ENCODE measurements at regions not wholly inside any gene's neighbourhood (a gene's known extent, or its start where the extent isn't known, plus 50 kb on each side); places are given as distances from the start of the nearest gene placed in this dataset.

DNA sequence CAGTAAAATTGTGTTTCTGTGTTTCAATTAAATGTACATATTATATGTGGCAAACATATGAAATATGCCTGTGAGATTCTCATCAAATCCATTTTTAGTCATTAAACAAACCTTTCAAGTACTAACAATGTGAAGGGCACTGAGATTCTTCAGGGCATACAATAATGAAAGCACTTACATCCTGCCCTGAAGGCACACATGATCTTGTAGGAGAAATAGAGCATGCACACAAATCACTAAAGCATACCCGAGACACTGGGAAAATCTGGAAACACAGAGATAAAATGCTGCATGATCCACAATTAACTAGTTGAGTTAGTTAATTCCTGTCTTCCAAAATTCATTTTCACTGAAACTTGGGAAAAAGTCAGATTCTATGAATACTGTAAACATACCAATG, 810.5 kb upstream of the NECTIN3 start:
- Histone ChIP-seq H3K36me3 (no peaks in the 10 kb centered on the region), H3K27me3 (replicated peaks; ENCODE audit: insufficient read depth) (no peaks in the 10 kb centered on the region), H3K27ac (no peak overlapping the region), H3K9me3 (no peaks in the 10 kb centered on the region), H3K4me1 (replicated peaks) (no peaks in the 10 kb centered on the region), H3K4me3 (no peak overlapping the region)
- TF ChIP-seq, protein P1, sequence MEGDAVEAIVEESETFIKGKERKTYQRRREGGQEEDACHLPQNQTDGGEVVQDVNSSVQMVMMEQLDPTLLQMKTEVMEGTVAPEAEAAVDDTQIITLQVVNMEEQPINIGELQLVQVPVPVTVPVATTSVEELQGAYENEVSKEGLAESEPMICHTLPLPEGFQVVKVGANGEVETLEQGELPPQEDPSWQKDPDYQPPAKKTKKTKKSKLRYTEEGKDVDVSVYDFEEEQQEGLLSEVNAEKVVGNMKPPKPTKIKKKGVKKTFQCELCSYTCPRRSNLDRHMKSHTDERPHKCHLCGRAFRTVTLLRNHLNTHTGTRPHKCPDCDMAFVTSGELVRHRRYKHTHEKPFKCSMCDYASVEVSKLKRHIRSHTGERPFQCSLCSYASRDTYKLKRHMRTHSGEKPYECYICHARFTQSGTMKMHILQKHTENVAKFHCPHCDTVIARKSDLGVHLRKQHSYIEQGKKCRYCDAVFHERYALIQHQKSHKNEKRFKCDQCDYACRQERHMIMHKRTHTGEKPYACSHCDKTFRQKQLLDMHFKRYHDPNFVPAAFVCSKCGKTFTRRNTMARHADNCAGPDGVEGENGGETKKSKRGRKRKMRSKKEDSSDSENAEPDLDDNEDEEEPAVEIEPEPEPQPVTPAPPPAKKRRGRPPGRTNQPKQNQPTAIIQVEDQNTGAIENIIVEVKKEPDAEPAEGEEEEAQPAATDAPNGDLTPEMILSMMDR (IDR thresholded peaks at IDR 0.05): no peak
- TF ChIP-seq POLR2AphosphoS5 (IDR thresholded peaks at IDR 0.05): no peak
- TF ChIP-seq POLR2A (IDR thresholded peaks at IDR 0.05): no peak
- no peak for DNase-seq (ENCODE audit: low spot score)
- intact Hi-C loops (cut with DNase I): no loop called here
- 42% methylated on average over 1 of the region's 1 CpG for WGBS

DNA sequence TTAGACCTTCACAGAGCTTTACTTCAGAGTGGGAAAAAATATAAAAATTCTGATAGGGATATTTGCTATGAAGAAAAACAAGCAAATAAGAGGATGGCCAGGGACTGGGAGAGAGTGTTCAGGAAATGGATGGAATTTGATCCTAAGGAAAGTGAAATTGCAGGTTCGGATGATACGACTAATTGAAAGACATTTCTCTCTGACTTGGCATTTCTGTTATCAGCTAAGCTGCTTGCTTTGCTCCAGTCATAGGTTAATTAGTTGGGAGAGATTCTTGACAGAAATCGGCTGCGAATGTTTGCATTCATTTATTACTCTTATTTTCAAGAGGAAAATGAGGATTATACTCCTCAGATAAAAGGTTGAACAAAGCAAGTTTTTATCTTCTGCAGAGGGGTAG, 808.7 kb upstream of the NECTIN3 start:
- WGBS: 68% methylated on average over 4 of the region's 4 CpGs
- no peaks in the 10 kb centered on the region for H3K9me3 ChIP-seq
- H3K27me3 ChIP-seq (replicated peaks; ENCODE audit: insufficient read depth): no peaks in the 10 kb centered on the region
- no peak for DNase-seq (ENCODE audit: low spot score)
- intact Hi-C loops (cut with DNase I): no loop called here
- no peak overlapping the region for H3K27ac ChIP-seq
- no peaks in the 10 kb centered on the region for H3K4me1 ChIP-seq (replicated peaks)
- no peaks in the 10 kb centered on the region for H3K36me3 ChIP-seq
- H3K4me3 ChIP-seq: no peak overlapping the region
- TF ChIP-seq POLR2A (IDR thresholded peaks at IDR 0.05) (no peak), POLR2AphosphoS5 (IDR thresholded peaks at IDR 0.05) (no peak)
- TF ChIP-seq, protein P1 (IDR thresholded peaks at IDR 0.05): no peak

DNA sequence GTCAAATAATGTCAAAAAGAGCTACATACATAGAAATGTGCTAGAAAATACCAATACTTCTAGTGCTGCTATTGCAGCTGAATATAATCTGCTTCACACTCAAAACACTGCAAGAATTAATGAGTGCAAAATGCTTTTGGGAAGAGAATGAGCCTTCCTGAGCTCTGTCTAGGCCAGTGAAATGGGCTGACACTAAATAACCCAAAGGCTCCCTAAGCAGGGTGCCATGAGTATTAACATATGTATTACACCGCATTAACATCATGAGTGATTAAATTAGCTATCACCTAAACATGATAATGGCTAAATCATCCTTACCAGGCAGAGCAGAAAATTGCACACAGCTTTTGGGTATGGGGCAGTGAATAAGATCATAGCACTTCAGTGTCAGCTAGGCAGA, 806.3 kb upstream of the NECTIN3 start:
- intact Hi-C loops (cut with DNase I): no loop called here
- Histone ChIP-seq H3K4me3 (no peak overlapping the region), H3K27me3 (replicated peaks; ENCODE audit: insufficient read depth) (no peaks in the 10 kb centered on the region), H3K4me1 (replicated peaks) (no peaks in the 10 kb centered on the region), H3K27ac (no peak overlapping the region), H3K9me3 (no peaks in the 10 kb centered on the region), H3K36me3 (no peaks in the 10 kb centered on the region)
- TF ChIP-seq, protein P1 (IDR thresholded peaks at IDR 0.05): no peak
- TF ChIP-seq POLR2A (IDR thresholded peaks at IDR 0.05): no peak
- TF ChIP-seq POLR2AphosphoS5 (IDR thresholded peaks at IDR 0.05): no peak
- WGBS: 80% methylated on average over 1 of the region's 1 CpG
- DNase-seq (ENCODE audit: low spot score): no peak

DNA sequence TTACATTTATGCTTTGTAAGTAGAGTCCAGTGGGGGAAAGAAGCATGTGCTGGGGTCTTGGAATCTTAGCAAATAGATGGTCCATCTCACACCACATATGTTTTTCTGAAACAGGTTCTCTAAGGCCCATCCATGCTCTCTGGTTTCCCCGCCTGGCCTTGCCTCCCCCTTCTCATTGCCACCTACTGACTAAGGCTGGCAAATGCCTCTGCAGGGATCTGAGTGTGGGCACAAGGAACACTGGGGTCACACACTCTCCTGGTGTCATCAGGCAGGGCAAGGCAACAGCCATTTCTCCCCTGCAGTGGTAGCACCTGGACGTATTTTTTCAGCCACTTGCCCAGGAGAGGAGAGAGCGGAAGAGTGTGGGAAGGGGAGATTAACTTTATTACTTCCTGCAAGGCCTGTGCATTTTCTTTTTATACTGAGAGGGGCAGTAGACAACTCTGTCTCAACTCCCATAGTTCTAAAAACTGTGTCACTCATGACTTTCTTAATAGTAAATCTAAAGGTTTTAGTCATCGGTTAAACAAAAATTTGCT, 804.2 kb upstream of the NECTIN3 start:
- H3K4me1 ChIP-seq (replicated peaks): no peaks in the 10 kb centered on the region
- no peaks in the 10 kb centered on the region for H3K27me3 ChIP-seq (replicated peaks; ENCODE audit: insufficient read depth)
- no peak overlapping the region for H3K4me3 ChIP-seq
- DNase-seq (ENCODE audit: low spot score): no peak
- no peak overlapping the region for H3K27ac ChIP-seq
- intact Hi-C loops (cut with DNase I): no loop called here
- no peaks in the 10 kb centered on the region for H3K36me3 ChIP-seq
- no peak for TF ChIP-seq POLR2A (IDR thresholded peaks at IDR 0.05)
- TF ChIP-seq, protein P1 (IDR thresholded peaks at IDR 0.05): no peak
- no peak for TF ChIP-seq POLR2AphosphoS5 (IDR thresholded peaks at IDR 0.05)
- 85% methylated on average over 4 of the region's 4 CpGs for WGBS
- H3K9me3 ChIP-seq: no peaks in the 10 kb centered on the region

DNA sequence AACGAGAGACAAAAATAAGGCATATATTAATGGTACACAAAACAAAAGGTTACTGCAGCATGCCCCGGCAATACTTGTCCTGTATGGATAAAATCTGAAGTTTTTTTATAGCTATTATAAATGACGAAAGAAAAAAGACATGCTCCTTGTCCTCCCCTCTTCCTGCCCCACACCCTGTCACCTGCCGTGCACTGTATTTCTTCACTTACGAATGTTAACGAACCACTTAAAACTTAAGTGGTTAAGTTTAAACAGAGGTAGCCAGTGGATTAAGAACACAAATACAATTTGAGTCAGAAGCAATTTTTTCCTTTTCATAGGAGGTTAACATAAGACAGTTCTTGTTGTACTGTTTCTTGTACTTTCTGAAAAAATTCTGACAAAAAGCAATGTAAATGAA, 799.1 kb upstream of the NECTIN3 start:
- DNase-seq (ENCODE audit: low spot score): no peak
- no peaks in the 10 kb centered on the region for H3K36me3 ChIP-seq
- no peaks in the 10 kb centered on the region for H3K27me3 ChIP-seq (replicated peaks; ENCODE audit: insufficient read depth)
- 49% methylated on average over 6 of the region's 6 CpGs for WGBS
- no peak overlapping the region for H3K4me3 ChIP-seq
- no peaks in the 10 kb centered on the region for H3K4me1 ChIP-seq (replicated peaks)
- TF ChIP-seq POLR2A (IDR thresholded peaks at IDR 0.05) (no peak), POLR2AphosphoS5 (IDR thresholded peaks at IDR 0.05) (no peak)
- TF ChIP-seq, protein P1 (IDR thresholded peaks at IDR 0.05): no peak
- H3K27ac ChIP-seq: no peak overlapping the region
- intact Hi-C loops (cut with DNase I): no loop called here
- H3K9me3 ChIP-seq: no peaks in the 10 kb centered on the region

Data from prostate gland (tissue), 2 donors.